RWPE2 (cell line): ENCODE measurements at regions not wholly inside any gene's neighbourhood (a gene's known extent, or its start where the extent isn't known, plus 50 kb on each side); places are given as distances from the start of the nearest gene placed in this dataset.
"Not testable (repeated sequence)": the region's sequence is repeated elsewhere in the genome, so short reads cannot be mapped to it uniquely, and the experiment has no call there.

Source experiments
- ATAC-seq: fragments of 200-7000 bp; cut with Tn5 transposase; 3 replicates; pipeline ENCODE4 v1.9.1; 2021; ENCODE audit warnings: low read depth
- DNase-seq: peaks from one replicate; pipeline ENCODE4 v3.0.0-alpha.2; 2020; ENCODE audit warnings: low spot score
- H3K27ac ChIP-seq: fragments of 450-650 bp; 2 replicates; pipeline ENCODE4 v1.5.1; 2017; ENCODE audit warnings: mild to moderate bottlenecking; ENCODE audit not compliant: poor library complexity, severe bottlenecking
- H3K27me3 ChIP-seq: fragments of 250-450 bp; sonication (Bioruptor Pico); 2 replicates; pipeline ENCODE4 v1.5.1; 2021; ENCODE audit warnings: mild to moderate bottlenecking, moderate library complexity; ENCODE audit not compliant: insufficient read depth, poor library complexity, severe bottlenecking
- H3K36me3 ChIP-seq: fragments of 250-450 bp; sonication (Bioruptor Pico); 2 replicates; pipeline ENCODE4 v1.5.1; 2020; ENCODE audit warnings: low read depth, mild to moderate bottlenecking, moderate library complexity
- H3K4me1 ChIP-seq: fragments of 250-450 bp; sonication (Bioruptor Pico); 2 replicates; pipeline ENCODE4 v1.5.1; 2021; ENCODE audit warnings: mild to moderate bottlenecking, moderate library complexity; ENCODE audit not compliant: insufficient read depth, poor library complexity, severe bottlenecking
- H3K4me3 ChIP-seq: fragments of 250-450 bp; sonication (Bioruptor Pico); 2 replicates; pipeline ENCODE4 v1.5.1; 2021; ENCODE audit warnings: mild to moderate bottlenecking, moderate library complexity; ENCODE audit not compliant: severe bottlenecking
- H3K9me3 ChIP-seq: fragments of 250-450 bp; sonication (Bioruptor Pico); 2 replicates; pipeline ENCODE4 v1.5.1; 2021; ENCODE audit warnings: mild to moderate bottlenecking, moderate library complexity; ENCODE audit not compliant: severe bottlenecking
- TF ChIP-seq, protein P1 (sequence below): fragments of 450-650 bp; IDR thresholded peaks from one replicate; pipeline ENCODE4 v1.5.1; 2017; ENCODE audit warnings: mild to moderate bottlenecking, moderate library complexity; ENCODE audit not compliant: poor library complexity, severe bottlenecking

DNA sequence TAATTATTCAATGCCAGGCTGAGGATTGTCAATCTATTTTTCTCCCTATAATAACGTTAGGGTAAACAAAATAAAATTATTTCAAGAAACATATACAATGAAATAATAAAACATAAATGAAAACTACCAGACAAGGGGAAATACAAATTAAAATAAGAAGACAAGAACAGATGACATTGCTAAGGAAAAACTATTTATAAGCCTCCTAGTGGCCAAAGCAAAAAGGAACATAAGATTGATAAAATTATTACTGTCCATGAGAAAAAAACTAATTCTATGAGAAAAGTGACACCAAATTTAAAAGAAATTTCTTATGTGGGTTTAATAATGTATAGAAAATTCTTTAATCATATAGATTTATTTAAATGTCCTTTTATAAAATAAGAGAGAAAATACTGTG, 294.7 kb downstream of the TTC6 start:
- TF ChIP-seq, protein P1, sequence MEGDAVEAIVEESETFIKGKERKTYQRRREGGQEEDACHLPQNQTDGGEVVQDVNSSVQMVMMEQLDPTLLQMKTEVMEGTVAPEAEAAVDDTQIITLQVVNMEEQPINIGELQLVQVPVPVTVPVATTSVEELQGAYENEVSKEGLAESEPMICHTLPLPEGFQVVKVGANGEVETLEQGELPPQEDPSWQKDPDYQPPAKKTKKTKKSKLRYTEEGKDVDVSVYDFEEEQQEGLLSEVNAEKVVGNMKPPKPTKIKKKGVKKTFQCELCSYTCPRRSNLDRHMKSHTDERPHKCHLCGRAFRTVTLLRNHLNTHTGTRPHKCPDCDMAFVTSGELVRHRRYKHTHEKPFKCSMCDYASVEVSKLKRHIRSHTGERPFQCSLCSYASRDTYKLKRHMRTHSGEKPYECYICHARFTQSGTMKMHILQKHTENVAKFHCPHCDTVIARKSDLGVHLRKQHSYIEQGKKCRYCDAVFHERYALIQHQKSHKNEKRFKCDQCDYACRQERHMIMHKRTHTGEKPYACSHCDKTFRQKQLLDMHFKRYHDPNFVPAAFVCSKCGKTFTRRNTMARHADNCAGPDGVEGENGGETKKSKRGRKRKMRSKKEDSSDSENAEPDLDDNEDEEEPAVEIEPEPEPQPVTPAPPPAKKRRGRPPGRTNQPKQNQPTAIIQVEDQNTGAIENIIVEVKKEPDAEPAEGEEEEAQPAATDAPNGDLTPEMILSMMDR, result peak; percentile 63
- H3K4me3 ChIP-seq, result no peak overlapping the region
- H3K27me3 ChIP-seq, result no peaks in the 10 kb centered on the region
- no peaks in the 10 kb centered on the region for H3K9me3 ChIP-seq
- no peaks in the 10 kb centered on the region for H3K4me1 ChIP-seq
- no peak overlapping the region for H3K27ac ChIP-seq
- no peak for ATAC-seq
- DNase-seq, result no peak
- no peaks in the 10 kb centered on the region for H3K36me3 ChIP-seq

DNA sequence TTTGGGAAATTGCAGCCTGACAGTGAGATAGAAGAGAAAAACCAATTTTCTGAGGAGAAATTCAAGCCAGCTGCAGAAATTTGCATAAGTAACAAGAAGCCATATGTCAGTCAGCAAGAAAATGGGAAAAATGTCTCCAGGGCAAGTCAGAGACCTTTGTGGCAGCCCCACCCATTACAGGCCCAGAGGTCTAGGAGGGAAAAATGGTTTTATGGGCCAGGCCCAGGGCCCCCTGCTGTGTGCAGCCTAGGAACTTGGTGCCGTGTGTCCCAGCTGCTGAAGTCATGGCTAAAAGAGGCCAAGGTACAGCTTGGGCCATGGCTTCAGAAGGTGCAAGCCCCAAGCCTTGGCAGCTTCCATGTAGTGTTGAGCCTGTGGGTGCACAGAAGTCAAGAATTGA, 296.1 kb downstream of the TTC6 start:
- not testable (repeated sequence) for H3K27ac ChIP-seq, H3K27me3 ChIP-seq, H3K4me3 ChIP-seq, DNase-seq, ATAC-seq, H3K36me3 ChIP-seq, H3K4me1 ChIP-seq, H3K9me3 ChIP-seq

DNA sequence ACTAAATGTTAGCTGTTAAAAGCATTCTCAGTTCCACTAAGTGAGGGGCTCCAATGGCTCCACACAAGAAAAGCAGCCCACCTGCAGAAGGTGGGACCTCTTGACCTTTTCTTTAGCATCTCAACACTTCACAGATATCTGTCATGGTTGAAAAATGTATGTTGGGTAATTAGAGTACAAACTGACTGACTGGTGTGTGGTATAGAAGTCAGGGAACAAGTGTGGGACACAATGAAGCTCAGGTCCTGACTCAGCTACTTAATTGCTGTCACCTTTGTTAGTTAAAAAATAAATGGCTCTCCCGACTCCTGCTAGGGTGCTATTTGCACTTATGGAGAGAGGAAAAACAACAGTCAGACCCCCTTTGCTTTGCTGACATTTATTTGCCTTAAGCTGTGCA, 299.0 kb downstream of the TTC6 start:
- no peaks in the 10 kb centered on the region for H3K36me3 ChIP-seq
- no peaks in the 10 kb centered on the region for H3K9me3 ChIP-seq
- no peaks in the 10 kb centered on the region for H3K4me1 ChIP-seq
- TF ChIP-seq, protein P1, result no peak
- H3K4me3 ChIP-seq, result no peak overlapping the region
- no peak for DNase-seq
- no peak for ATAC-seq
- no peak overlapping the region for H3K27ac ChIP-seq
- peaks cover 8% of the 10 kb centered on the region for H3K27me3 ChIP-seq

DNA sequence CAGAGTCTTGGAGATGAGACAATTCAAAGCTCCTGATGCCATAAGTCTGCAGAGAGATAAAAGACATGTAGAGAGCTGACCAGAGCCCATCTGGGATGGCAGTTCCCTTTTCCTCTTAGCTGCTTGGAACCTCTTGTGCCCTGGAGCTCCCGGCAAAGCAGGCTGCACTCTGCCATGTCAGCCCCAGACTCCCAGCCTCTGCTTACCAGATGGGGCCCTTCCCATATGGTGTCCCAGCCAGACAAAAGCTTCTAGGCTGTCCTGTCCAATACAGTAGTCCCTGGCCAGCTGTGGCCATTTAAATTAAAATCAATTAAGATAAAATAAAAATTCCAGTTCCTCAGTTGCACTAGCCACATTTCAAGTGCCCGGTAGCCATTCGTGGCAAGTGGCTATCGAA, 303.9 kb downstream of the TTC6 start:
- Histone ChIP-seq H3K9me3 (no peaks in the 10 kb centered on the region), H3K4me3 (no peak overlapping the region)
- TF ChIP-seq, protein P1, result no peak

DNA sequence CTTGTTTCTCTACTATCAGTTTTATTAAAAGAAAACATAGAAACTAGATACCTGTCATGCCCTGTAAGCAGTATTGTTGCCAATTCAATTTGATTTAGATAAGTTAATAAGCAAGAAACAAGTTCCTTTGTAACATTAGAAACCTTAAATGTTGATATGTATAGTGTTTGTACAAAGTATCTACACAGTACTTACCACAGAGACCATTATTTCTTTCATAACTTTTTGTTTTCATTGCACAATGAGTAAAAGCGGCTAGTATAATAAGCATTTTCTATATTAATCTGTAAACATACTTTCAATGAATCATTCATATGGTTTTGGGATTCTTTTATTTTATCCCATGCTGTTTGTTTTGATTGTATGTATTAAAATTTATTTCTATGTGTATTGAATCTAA, 305.1 kb downstream of the TTC6 start:
- Histone ChIP-seq H3K4me1 (no peaks in the 10 kb centered on the region), H3K27ac (no peak overlapping the region), H3K9me3 (no peaks in the 10 kb centered on the region), H3K36me3 (no peaks in the 10 kb centered on the region), H3K4me3 (no peak overlapping the region), H3K27me3 (peaks cover 14% of the 10 kb centered on the region)
- ATAC-seq, result no peak
- DNase-seq, result no peak
- TF ChIP-seq, protein P1, result no peak

More for the DNA sequence above, 303.9 kb downstream of the TTC6 start:
- H3K4me1 ChIP-seq, result no peaks in the 10 kb centered on the region
- no peak for DNase-seq
- H3K27ac ChIP-seq, result no peak overlapping the region
- peaks cover 16% of the 10 kb centered on the region for H3K27me3 ChIP-seq
- no peak for ATAC-seq
- H3K36me3 ChIP-seq, result no peaks in the 10 kb centered on the region

DNA sequence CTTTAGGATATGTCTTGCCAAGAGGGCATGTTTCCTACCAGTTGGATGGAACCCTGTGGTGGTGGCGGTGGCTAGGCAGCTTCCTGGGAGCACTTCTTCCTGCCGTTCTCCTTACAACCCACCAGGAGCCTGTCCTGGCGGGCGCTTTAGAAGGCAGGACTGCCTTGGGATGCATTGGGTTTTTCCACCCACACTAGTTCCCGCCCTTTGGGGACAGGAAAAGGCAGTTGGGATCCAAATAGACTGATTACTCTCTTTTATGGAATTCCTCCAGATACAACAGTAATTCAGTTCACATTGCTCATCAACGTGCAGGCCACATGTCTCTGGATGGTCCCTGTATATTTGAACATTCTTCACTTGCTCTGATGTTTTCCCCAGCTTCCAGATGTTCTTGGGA, 305.7 kb upstream of the SSTR1 start:
- Histone ChIP-seq H3K4me3 (no peak overlapping the region), H3K4me1 (no peaks in the 10 kb centered on the region), H3K36me3 (no peaks in the 10 kb centered on the region), H3K27ac (no peak overlapping the region), H3K9me3 (no peaks in the 10 kb centered on the region), H3K27me3 (peaks cover 8% of the 10 kb centered on the region)
- no peak for ATAC-seq
- DNase-seq, result no peak
- TF ChIP-seq, protein P1, result no peak
